Dendritic cell treated with granulocyte-macrophage colony-stimulating factor and Interleukin-4, amounts not matched to agents 40 ng/mL and 50 ng/mL, for 4 days (primary cell): ENCODE measurements at regions not wholly inside any gene's neighbourhood (a gene's known extent, or its start where the extent isn't known, plus 50 kb on each side); places are given as distances from the start of the nearest gene placed in this dataset.

ENCODE experiments used
- H3K27ac Mint-ChIP-seq: one replicate; pipeline ENCODE4 v1.8.0; 2022; ENCODE audit warnings: mild to moderate bottlenecking, mixed read lengths
- H3K27me3 Mint-ChIP-seq: one replicate; pipeline ENCODE4 v1.8.0; 2022; ENCODE audit warnings: mild to moderate bottlenecking, mixed read lengths
- H3K36me3 Mint-ChIP-seq: one replicate; pipeline ENCODE4 v1.8.0; 2022; ENCODE audit warnings: low read depth, mixed read lengths
- H3K4me1 Mint-ChIP-seq: one replicate; pipeline ENCODE4 v1.8.0; 2022; ENCODE audit warnings: low read depth, mixed read lengths
- H3K4me3 Mint-ChIP-seq: one replicate; pipeline ENCODE4 v1.8.0; 2022; ENCODE audit warnings: mild to moderate bottlenecking, moderate library complexity, mixed read lengths
- H3K9me3 Mint-ChIP-seq: one replicate; pipeline ENCODE4 v1.8.0; 2022; ENCODE audit warnings: mixed read lengths
- intact Hi-C: fragments of 100-400 bp; cut with micrococcal nuclease; formaldehyde crosslinking; loops from one replicate; pipeline ENCODE4 v1.15.0; 2022

DNA sequence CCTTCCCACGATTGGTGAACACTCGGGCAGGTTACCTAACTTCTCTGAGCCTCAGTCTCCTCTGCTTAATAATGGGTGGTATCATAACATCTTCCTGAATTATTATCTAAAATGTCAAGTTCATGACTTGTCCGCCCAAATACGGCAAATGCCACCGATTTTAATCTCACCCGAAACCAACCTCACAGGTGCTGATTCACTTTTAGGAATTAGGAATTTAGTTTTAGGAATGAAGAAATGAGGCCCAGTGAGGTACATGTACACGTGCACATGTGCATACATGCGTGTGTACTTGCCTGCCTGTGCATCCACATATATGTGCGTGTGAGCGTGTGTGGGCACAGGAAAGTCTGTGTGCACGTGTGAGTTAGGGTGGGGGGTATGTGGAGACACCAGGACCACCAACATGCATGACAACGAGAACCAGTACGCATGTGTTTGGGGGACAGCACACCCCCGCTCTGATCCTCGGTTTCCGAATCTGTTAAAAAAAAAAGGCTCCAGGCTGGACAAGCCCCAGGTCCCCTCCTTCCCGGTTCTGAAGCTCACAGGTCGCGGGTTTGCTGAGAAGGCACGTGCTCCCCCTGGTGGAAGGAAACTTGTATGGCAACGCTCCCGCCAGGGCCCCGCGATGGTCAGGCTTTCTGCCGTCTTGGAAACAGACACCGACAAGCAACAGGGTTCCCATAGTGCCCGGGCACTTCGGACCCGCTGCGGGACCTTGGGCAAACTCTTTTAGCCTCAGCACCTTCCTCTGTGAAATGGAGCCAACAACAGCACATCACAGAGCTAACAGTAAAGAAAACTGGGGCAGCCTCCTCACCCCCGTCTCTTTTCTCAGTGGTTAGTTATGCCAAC, 219.2 kb downstream of the RBFOX3 start:
- intact Hi-C loops = loop anchor here (5.0 kb wide), 2 partner anchors 324 to 344 kb away; no protein-coding TSS in a partner anchor
- Mint-ChIP-seq H3K27ac (no peak overlapping the region), H3K4me1 (no peaks in the 10 kb centered on the region), H3K27me3 (peaks cover 53% of the 10 kb centered on the region), H3K4me3 (no peak overlapping the region), H3K36me3 (no peaks in the 10 kb centered on the region), H3K9me3 (no peaks in the 10 kb centered on the region)

DNA sequence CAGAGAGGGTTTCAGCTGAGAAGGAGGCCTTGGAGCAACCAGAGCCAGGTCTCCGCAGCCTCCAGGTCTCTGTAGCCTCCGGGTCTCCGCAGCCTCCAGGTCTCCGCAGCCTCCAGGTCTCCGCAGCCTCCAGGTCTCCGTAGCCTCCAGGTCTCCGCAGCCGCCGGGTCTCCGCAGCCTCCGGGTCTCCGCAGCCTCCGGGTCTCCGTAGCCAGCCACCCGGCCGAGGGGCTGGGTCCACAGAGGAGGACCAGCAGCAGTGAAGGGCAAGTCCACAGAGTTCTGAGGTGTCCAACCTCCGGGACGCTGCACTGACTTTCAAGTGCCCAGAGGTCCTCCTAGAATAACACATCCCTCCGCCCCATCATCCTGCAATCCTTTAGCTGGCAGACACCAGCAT, 221.0 kb downstream of the RBFOX3 start:
- H3K27me3 Mint-ChIP-seq = peaks cover 53% of the 10 kb centered on the region
- H3K36me3 Mint-ChIP-seq = no peaks in the 10 kb centered on the region
- peaks cover 11% of the 10 kb centered on the region for H3K9me3 Mint-ChIP-seq
- H3K4me1 Mint-ChIP-seq = no peaks in the 10 kb centered on the region
- H3K4me3 Mint-ChIP-seq = no peak overlapping the region
- intact Hi-C loops = loop anchor here (5.0 kb wide), 2 partner anchors 323 to 343 kb away; no protein-coding TSS in a partner anchor
- H3K27ac Mint-ChIP-seq = no peak overlapping the region

DNA sequence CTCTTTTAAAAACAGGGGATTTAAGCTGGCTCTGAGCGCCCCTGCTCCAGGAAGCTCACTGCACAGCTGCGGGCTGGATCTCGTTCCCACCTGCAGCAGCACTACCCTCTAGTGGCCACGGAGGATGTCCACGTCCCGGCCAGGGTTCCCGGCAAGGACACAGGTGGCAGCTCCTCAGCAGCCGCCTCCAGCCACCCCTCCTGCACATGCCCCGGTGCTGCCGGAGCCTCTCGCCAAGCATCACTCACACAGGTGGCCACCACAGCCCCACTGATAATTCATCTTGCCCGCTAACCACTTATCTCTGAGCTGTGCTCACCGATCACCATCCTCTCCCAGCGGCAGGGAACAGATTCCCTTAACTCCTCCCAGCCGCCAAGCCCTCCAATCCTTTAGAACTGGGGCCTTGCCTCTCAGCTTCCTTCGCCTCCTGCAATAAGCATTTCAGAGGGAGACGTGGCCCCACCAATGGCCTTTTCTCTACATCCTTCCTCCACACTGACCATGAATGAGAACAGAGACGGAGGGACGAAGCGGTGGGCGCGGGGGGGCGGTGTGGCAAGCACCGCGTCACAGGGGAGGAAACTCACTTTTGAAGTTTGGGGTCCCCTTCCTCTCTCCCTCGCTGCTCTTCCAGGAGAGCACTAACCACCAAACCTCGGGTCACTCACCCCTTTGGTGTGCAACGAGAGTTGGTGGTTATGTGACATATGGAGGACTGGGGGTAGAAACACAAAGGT, 222.1 kb downstream of the RBFOX3 start:
- no peaks in the 10 kb centered on the region for H3K4me1 Mint-ChIP-seq
- no peak overlapping the region for H3K27ac Mint-ChIP-seq
- peaks cover 11% of the 10 kb centered on the region for H3K9me3 Mint-ChIP-seq
- H3K36me3 Mint-ChIP-seq = no peaks in the 10 kb centered on the region
- intact Hi-C loops = no loop called here
- no peak overlapping the region for H3K4me3 Mint-ChIP-seq
- peaks cover 50% of the 10 kb centered on the region for H3K27me3 Mint-ChIP-seq

DNA sequence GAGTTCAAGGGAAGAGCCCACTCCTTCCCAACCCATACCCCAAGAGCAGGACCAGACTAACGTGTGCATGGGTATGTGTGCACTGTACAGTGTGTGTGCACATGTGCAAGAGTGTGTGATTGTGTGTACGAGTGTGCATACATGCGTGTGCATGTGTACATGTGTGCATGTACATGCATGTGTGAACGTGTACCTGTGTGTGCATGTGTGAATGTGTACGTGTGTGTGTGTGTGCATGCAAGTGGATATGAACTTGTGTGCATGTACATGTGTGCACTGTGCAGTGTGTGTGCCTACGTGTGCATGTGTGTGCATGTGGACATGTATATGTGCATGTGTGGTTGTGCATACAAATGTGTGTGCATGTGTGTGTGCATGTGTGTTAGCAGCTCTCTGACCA, 223.1 kb downstream of the RBFOX3 start:
- H3K9me3 Mint-ChIP-seq = peaks cover 11% of the 10 kb centered on the region
- H3K27me3 Mint-ChIP-seq = peaks cover 44% of the 10 kb centered on the region
- no peaks in the 10 kb centered on the region for H3K4me1 Mint-ChIP-seq
- no peak overlapping the region for H3K27ac Mint-ChIP-seq
- intact Hi-C loops = no loop called here
- H3K4me3 Mint-ChIP-seq = no peak overlapping the region
- no peaks in the 10 kb centered on the region for H3K36me3 Mint-ChIP-seq

DNA sequence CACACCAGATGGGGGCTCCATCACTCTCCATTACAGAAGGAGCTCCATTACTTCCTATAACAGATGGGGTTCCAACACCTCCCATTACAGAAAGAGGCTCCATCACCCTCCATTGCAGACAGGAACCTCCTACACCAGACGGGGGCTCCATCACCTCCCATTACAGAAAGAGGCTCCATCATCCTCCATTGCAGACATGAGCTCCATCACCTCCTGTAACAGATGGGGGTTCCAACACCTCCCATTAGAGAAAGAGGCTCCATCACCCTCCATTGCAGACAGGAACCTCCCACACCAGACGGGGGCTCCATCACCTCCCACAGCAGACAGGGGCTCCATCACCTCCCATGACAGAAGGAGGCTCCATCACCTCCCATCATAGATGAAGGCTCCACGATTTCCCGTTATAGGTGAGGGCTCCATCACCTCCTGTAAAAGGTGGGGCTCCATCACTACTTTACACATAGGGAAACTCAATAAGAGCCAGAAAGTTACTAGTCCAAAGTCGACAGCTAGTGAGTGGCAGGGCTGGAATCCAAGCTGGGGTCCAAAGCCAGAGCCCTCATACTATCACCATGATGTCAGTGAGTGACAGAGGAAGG, 224.8 kb downstream of the RBFOX3 start:
- Mint-ChIP-seq H3K27ac (no peak overlapping the region), H3K4me3 (no peak overlapping the region), H3K27me3 (peaks cover 28% of the 10 kb centered on the region), H3K4me1 (no peaks in the 10 kb centered on the region), H3K9me3 (peaks cover 11% of the 10 kb centered on the region), H3K36me3 (no peaks in the 10 kb centered on the region)
- intact Hi-C loops = no loop called here

DNA sequence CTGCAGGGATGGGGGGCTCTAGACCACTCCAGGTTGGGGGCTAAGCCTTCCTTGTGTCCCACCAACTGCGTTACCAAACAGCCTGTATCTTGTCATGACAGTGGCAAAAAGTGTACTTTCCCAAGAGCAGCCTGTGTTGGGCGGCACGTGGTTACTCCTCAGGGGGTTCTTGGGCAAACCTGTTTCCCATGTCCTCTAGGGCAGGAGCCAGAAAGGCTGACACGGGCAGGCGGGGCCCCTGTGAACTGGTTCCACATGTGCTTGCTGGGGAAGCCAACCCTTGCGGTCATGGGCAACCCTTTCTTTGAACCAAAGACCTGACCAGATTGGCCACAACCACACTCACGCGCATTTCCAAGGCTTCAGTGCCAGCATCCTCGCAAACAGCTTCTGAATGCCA, 228.5 kb downstream of the RBFOX3 start:
- H3K27me3 Mint-ChIP-seq = peaks cover 8% of the 10 kb centered on the region

DNA sequence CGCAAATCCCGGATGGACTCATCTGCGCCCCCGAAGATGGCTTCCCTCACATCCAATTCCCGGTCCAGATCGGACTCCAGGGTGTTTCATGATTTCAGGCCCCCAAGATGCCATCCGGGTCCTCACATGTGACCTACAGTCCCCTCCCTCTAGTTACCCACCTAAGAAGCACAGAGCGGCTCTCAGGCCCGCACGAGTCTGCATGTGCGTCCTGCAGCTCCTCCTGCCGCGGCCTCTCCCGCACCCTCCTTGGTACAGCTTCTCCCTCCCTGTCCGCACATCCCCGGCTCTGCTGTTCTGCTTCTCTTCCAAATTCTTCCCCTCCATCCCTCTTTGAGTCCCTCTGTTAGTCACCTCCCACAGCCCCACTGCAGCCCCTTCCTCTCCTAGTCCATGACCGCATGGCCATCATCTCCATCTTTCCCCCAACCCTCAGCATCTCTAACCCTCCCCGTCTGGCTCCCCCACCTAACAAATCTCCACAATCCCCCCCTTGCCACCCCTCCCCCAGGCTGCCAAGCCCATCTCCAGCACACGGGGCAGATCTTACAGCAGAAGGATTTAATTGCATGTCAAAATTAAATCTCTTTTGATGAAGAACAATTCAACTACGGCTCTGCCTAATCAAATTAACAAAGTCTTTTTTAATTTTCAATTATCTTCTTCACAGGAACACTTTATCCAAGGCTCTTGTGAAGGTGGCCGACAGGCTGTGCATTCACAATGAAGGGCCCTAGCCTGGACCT, 231.0 kb downstream of the RBFOX3 start:
- Mint-ChIP-seq H3K27ac (no peak overlapping the region), H3K9me3 (no peaks in the 10 kb centered on the region), H3K4me3 (no peak overlapping the region), H3K36me3 (no peaks in the 10 kb centered on the region), H3K4me1 (no peaks in the 10 kb centered on the region), H3K27me3 (peaks cover 14% of the 10 kb centered on the region)
- intact Hi-C loops = no loop called here

More for the DNA sequence above, 228.5 kb downstream of the RBFOX3 start:
- H3K4me3 Mint-ChIP-seq = no peak overlapping the region
- H3K9me3 Mint-ChIP-seq = peaks cover 11% of the 10 kb centered on the region
- intact Hi-C loops = no loop called here
- H3K4me1 Mint-ChIP-seq = no peaks in the 10 kb centered on the region
- no peaks in the 10 kb centered on the region for H3K36me3 Mint-ChIP-seq
- no peak overlapping the region for H3K27ac Mint-ChIP-seq

DNA sequence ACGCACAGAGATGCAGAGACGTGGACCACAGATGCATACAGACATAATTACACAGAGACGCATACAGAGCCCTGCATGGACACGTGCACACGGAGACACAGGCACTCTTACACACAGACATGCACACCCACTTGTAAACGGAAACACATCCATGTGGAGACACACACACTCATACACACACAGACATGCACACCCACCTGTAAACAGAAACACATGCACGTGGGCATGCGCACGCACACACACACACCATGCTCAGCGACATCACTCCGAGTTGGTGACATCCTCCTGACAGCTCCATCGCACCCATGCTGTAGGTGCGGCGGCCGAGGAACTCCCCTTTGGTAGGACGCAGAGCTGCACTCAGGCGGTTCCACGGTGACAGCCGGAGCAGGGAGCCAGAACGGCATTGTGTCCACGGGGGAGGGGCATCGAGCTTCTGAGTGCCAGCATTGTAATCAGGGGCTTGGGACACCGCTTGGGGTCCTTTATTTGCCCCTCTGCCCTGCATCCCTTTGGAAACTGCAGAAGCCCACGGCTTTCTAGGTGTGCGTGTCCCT, 233.5 kb downstream of the RBFOX3 start:
- no peaks in the 10 kb centered on the region for H3K4me1 Mint-ChIP-seq
- intact Hi-C loops = no loop called here
- no peaks in the 10 kb centered on the region for H3K9me3 Mint-ChIP-seq
- no peak overlapping the region for H3K4me3 Mint-ChIP-seq
- H3K36me3 Mint-ChIP-seq = no peaks in the 10 kb centered on the region
- H3K27me3 Mint-ChIP-seq = peaks cover 14% of the 10 kb centered on the region
- no peak overlapping the region for H3K27ac Mint-ChIP-seq

DNA sequence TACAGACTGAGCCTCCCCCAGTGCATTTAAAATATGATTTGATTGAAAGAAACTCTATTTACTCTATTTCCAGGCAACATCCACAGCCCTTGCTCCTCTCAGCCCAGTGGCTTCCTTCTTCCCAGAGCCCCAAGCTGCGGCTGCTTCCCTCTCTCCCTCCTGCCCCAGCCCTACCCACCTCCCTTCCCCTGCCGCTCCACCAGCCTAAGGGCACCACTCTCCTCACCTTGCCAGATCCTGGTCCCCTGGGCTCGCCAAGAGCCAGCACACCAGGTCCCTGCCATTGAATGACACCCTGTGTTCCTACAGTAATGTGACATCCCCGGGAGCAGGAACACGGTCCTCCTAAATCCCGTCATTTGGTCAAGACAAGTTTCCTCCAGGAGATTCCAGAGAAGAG, 236.0 kb downstream of the RBFOX3 start:
- no peak overlapping the region for H3K27ac Mint-ChIP-seq

DNA sequence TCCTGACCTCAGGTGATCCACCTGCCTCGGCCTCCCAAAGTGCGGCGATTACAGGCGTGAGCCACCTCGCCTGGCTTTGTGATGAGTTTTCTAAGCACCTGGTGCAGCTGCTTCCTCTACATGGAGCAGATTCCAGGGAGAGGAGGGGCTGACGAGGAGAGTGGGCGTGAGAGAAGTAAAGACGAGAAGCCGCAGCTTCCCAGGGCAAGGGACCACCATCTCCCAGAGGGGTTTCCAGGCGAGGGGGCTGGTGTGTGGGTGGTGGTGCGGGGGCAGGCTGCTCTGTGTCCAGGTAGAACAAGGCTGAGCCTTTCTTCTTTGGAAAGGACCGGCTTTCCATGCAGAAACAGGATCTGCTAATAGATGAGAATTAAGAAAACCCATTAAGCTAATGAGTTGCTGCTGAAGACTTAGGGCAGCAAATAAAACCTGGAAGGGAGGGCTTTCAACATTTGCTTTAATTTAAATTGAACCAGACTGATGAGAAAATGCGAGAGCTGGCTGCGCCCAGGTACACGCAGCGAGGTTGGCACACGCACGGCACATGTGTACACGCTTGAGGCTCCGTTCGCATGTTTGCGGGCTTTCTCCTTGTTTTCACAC, 236.7 kb downstream of the RBFOX3 start:
- Mint-ChIP-seq H3K36me3 (no peaks in the 10 kb centered on the region), H3K27ac (no peak overlapping the region), H3K9me3 (no peaks in the 10 kb centered on the region), H3K4me1 (no peaks in the 10 kb centered on the region), H3K4me3 (no peak overlapping the region), H3K27me3 (peaks cover 14% of the 10 kb centered on the region)
- intact Hi-C loops = no loop called here

More for the DNA sequence above, 236.0 kb downstream of the RBFOX3 start:
- Mint-ChIP-seq H3K9me3 (no peaks in the 10 kb centered on the region), H3K4me1 (no peaks in the 10 kb centered on the region), H3K27me3 (peaks cover 15% of the 10 kb centered on the region), H3K36me3 (no peaks in the 10 kb centered on the region), H3K4me3 (no peak overlapping the region)
- intact Hi-C loops = no loop called here

DNA sequence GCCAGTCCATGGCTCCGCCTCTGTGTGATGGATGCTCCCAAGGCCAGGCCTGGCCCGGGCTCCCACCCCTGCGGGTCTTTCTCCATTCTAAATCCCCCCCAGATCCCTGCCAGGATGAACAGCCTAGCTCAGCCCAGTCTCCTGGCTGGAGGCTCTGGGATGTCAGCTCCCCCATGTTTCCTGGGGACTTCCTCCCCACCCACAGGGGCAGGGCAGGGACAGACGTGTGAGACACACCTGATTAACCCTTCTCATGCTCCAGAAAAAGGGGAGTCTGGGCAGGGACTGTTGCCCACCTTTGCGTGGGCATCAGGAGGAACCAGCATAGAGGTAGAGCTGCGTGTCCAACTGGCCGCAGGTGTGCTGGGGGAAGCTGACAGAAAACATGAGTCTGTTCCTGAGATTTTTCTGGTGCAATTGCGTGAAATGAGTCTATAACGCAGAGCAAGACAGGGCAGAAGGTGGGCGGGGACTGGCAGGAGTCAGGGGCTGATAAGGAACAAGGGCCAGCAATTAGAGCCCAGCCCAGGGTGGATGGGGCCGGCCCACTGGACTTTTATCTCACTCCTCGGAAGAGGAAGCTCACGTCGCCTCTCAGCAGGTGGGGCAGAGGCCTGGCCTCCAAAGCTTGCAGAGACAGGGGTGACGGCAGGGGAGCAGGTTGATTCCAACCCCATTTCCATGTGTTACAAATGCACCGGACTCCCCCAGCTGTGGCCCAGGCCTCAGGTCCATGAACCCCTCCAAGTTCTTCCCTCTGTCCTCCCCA, 238.2 kb downstream of the RBFOX3 start:
- H3K4me3 Mint-ChIP-seq = no peak overlapping the region
- no peaks in the 10 kb centered on the region for H3K36me3 Mint-ChIP-seq
- intact Hi-C loops = no loop called here
- H3K27me3 Mint-ChIP-seq = peaks cover 14% of the 10 kb centered on the region
- H3K9me3 Mint-ChIP-seq = no peaks in the 10 kb centered on the region
- no peaks in the 10 kb centered on the region for H3K4me1 Mint-ChIP-seq
- no peak overlapping the region for H3K27ac Mint-ChIP-seq

DNA sequence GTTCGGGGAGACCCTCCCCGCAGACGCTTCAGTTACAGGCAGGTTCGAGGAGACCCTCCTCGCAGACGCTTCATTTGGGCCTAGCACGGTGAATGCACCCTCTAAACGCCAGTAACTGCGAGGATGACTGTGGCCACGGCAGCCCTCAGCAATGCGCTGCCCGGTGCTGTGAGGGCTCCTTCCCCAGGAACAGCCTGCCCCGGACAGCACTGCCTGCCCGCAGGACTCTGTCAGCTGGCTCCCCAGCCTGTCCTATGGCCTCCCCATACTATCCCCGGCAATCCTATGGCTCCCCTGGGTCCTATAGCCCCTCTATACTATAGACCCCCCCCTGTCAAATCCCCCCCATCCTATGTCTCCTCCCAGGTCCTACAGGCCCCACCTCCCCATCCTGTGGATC, 238.9 kb downstream of the RBFOX3 start:
- no peaks in the 10 kb centered on the region for H3K4me1 Mint-ChIP-seq
- H3K4me3 Mint-ChIP-seq = no peak overlapping the region
- no peak overlapping the region for H3K27ac Mint-ChIP-seq
- intact Hi-C loops = no loop called here
- H3K27me3 Mint-ChIP-seq = peaks cover 14% of the 10 kb centered on the region
- no peaks in the 10 kb centered on the region for H3K9me3 Mint-ChIP-seq
- H3K36me3 Mint-ChIP-seq = no peaks in the 10 kb centered on the region
